ENCODE measurements at regions not wholly inside any gene's neighbourhood (a gene's known extent, or its start where the extent isn't known, plus 50 kb on each side); places are given as distances from the start of the nearest gene placed in this dataset.

DNA sequence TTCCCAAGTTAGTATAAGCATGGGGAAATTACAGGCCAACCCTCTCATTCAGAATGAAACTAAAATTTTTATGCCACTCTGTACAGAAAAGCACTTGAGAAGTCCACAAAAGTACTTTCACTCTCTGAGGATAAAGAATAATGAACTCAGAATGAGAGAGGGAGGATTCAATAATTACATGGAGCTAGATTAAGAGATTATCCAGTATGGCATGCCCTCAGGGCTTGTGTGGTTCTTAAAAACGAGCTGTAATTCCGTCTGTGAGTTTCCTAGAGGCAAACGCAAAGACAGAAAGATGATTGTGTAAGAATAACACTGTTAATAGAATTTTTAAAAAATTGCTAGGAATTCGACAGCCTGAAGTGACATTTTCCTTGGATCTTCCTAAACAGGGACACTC lies 126.8 kb upstream of the PTCH1 start:
- TF ChIP-seq EP300 (IDR thresholded peaks at IDR 0.05), result no peak
- TF ChIP-seq, protein P1, sequence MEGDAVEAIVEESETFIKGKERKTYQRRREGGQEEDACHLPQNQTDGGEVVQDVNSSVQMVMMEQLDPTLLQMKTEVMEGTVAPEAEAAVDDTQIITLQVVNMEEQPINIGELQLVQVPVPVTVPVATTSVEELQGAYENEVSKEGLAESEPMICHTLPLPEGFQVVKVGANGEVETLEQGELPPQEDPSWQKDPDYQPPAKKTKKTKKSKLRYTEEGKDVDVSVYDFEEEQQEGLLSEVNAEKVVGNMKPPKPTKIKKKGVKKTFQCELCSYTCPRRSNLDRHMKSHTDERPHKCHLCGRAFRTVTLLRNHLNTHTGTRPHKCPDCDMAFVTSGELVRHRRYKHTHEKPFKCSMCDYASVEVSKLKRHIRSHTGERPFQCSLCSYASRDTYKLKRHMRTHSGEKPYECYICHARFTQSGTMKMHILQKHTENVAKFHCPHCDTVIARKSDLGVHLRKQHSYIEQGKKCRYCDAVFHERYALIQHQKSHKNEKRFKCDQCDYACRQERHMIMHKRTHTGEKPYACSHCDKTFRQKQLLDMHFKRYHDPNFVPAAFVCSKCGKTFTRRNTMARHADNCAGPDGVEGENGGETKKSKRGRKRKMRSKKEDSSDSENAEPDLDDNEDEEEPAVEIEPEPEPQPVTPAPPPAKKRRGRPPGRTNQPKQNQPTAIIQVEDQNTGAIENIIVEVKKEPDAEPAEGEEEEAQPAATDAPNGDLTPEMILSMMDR (IDR thresholded peaks at IDR 0.05), result no peak
- TF ChIP-seq POLR2A (IDR thresholded peaks at IDR 0.05), result no peak
